Gastrocnemius medialis (tissue), 2 donors: ENCODE measurements at regions not wholly inside any gene's neighbourhood (a gene's known extent, or its start where the extent isn't known, plus 50 kb on each side); places are given as distances from the start of the nearest gene placed in this dataset.

Experiments
- microRNA-seq, 2 donors: library from miRNA; unstranded; fragments of <30 nt; microRNA quantifications; one replicate each; pipeline ENCODE4, GENCODE V29; 2016; ENCODE audit warnings: borderline replicate concordance in 2 of 2

Small RNAs in the stretch of these regions (microRNA-seq; reads per million reads assigned to microRNA genes)
- gene MIR1302-10 (0 reads per million in 2 donors), gene MIR6859-3 (0 reads per million in 2 donors)
